Epithelial cell of proximal tubule (primary cell): ENCODE measurements at regions not wholly inside any gene's neighbourhood (a gene's known extent, or its start where the extent isn't known, plus 50 kb on each side); places are given as distances from the start of the nearest gene placed in this dataset.
"Not testable (repeated sequence)": the region's sequence is repeated elsewhere in the genome, so short reads cannot be mapped to it uniquely, and the experiment has no call there.

ENCODE experiments used
- DNase-seq: peaks from one replicate; pipeline ENCODE4 v3.0.0-alpha.2; 2011; ENCODE audit warnings: low read depth
- H3K4me3 ChIP-seq: 2 replicates; pipeline ENCODE4 v1.5.1; 2011; ENCODE audit warnings: low read depth, mild to moderate bottlenecking, low read length
- CTCF ChIP-seq: conservative IDR thresholded peaks from 2 replicates; pipeline ENCODE4 v1.5.1; 2012; ENCODE audit warnings: low read depth, mild to moderate bottlenecking, low read length

GRCh38 chr6:66190858-66191257 is 483.8 kb upstream of the EYS start:
- no peak overlapping the region for H3K4me3 ChIP-seq
- TF ChIP-seq CTCF, result no peak
- DNase-seq, result no peak

GRCh38 chr6:66189915-66190314 is 482.9 kb upstream of the EYS start:
- H3K4me3 ChIP-seq, result no peak overlapping the region
- no peak for TF ChIP-seq CTCF
- DNase-seq, result no peak

GRCh38 chr6:66186756-66187155 is 479.7 kb upstream of the EYS start:
- TF ChIP-seq CTCF, result no peak
- no peak for DNase-seq
- no peak overlapping the region for H3K4me3 ChIP-seq

- TF ChIP-seq CTCF, result no peak
- H3K4me3 ChIP-seq, result no peak overlapping the region
- DNase-seq, result no peak
Measured at GRCh38 chr6:66184091-66184490, 477.1 kb upstream of the EYS start.

- no peak for DNase-seq
- no peak for TF ChIP-seq CTCF
- no peak overlapping the region for H3K4me3 ChIP-seq
Measured at GRCh38 chr6:66179361-66179760, 472.3 kb upstream of the EYS start.

GRCh38 chr6:66173587-66173986 is 466.6 kb upstream of the EYS start:
- DNase-seq, result no peak
- no peak overlapping the region for H3K4me3 ChIP-seq
- no peak for TF ChIP-seq CTCF

- DNase-seq, H3K4me3 ChIP-seq: not testable (repeated sequence)
Measured at GRCh38 chr6:66166713-66167112, 459.7 kb upstream of the EYS start.

GRCh38 chr6:66161546-66162108 is 454.6 kb upstream of the EYS start:
- no peak for TF ChIP-seq CTCF
- H3K4me3 ChIP-seq, result no peak overlapping the region
- DNase-seq, result no peak
